Keratinocyte (primary cell): ENCODE measurements at regions not wholly inside any gene's neighbourhood (a gene's known extent, or its start where the extent isn't known, plus 50 kb on each side); places are given as distances from the start of the nearest gene placed in this dataset.

Experiments
- EZH2 ChIP-seq: IDR thresholded peaks from one replicate; pipeline ENCODE4 v1.6.1; 2012; ENCODE audit warnings: inconsistent platforms, mild to moderate bottlenecking, low read length, moderate library complexity
- TF ChIP-seq, protein P1 (sequence below), 3 experiments: IDR thresholded peaks in 1 of 3; conservative IDR thresholded peaks in 1 of 3; optimal IDR thresholded peaks in 1 of 3; 2 replicates in 2 of 3; 3 replicates in 1 of 3; pipeline versions ENCODE3 to v1.5.1; 2011; ENCODE audit warnings: low read length in 3 of 3, mild to moderate bottlenecking in 3 of 3, moderate library complexity in 2 of 3, control low read depth in 1 of 3, inconsistent platforms in 1 of 3; ENCODE audit not compliant: insufficient read depth in 2 of 3; ENCODE audit errors: extremely low read depth in 1 of 3

DNA sequence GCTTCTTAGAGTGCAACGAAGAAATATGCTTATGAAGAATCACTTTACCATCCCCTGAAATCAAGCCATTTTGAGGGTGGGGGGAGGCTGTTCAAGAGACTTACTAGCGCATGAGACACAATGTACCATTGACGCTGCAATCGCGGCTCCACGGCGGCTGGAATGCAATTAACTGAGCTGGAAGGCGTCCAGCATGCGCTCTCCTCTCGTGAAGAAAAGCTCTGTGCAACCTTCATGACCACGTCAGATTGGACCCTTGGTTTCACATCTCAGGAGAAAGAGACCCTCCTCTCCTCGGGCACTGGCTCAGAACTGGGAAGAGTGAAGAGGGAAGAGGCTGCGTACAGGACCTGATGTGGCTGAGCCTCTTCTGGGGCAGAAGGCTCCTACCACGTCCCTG lies 138.5 kb upstream of the IRX2 start:
- TF ChIP-seq EZH2: no peak
- TF ChIP-seq, protein P1, sequence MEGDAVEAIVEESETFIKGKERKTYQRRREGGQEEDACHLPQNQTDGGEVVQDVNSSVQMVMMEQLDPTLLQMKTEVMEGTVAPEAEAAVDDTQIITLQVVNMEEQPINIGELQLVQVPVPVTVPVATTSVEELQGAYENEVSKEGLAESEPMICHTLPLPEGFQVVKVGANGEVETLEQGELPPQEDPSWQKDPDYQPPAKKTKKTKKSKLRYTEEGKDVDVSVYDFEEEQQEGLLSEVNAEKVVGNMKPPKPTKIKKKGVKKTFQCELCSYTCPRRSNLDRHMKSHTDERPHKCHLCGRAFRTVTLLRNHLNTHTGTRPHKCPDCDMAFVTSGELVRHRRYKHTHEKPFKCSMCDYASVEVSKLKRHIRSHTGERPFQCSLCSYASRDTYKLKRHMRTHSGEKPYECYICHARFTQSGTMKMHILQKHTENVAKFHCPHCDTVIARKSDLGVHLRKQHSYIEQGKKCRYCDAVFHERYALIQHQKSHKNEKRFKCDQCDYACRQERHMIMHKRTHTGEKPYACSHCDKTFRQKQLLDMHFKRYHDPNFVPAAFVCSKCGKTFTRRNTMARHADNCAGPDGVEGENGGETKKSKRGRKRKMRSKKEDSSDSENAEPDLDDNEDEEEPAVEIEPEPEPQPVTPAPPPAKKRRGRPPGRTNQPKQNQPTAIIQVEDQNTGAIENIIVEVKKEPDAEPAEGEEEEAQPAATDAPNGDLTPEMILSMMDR (optimal IDR thresholded peaks at IDR 0.05 in 1 of 3, IDR thresholded peaks at IDR 0.05 in 1 of 3, conservative IDR thresholded peaks at IDR 0.05 in 1 of 3; ENCODE audit: extremely low read depth in 1 of 3, insufficient read depth in 2 of 3, low read length in 3 of 3): no peak
